ENCODE measurements at regions not wholly inside any gene's neighbourhood (a gene's known extent, or its start where the extent isn't known, plus 50 kb on each side); places are given as distances from the start of the nearest gene placed in this dataset.

DNA sequence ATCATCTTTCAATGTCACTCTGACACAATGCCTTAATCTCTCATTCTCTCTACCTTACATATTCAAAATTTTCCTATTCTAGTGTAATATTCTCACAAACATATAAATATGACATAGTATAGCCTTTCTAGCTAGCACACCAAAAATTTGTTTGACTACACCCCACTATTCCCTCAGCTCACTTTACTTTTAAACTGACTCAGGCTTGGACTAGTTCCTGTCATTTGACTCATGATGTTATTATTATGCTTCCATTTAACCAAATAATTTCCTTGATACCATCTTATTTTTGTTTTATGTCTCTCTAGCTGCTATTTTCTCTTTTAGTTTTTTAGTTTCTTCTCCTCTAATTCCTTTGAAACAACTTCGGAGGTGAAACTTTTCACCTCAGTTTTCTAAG is 1745.6 kb upstream of the PCDH20 start:
- ATAC-seq (no peak), DNase-seq (ENCODE audit: low spot score) (no peak)
- H3K27ac ChIP-seq (ENCODE audit: low read depth), result no peak overlapping the region
- H3K4me1 Mint-ChIP-seq, result peaks cover 1% of the 10 kb centered on the region; the same call in 2 of the 3 replicates
- H3K9me2 ChIP-seq (ENCODE audit: insufficient read depth), result no peaks in the 10 kb centered on the region
- H3K36me3 ChIP-seq (ENCODE audit: insufficient read depth), result no peaks in the 10 kb centered on the region
- H3K27me3 Mint-ChIP-seq (ENCODE audit: insufficient read depth, low read depth, poor library complexity), result no peaks in the 10 kb centered on the region
- no peak overlapping the region for H3K4me2 ChIP-seq
- H4K20me1 ChIP-seq (replicated peaks; ENCODE audit: insufficient read depth), result no peaks in the 10 kb centered on the region
- no peaks in the 10 kb centered on the region for H3F3A ChIP-seq (replicated peaks; ENCODE audit: low read depth)
- H3K27ac Mint-ChIP-seq, result no peak overlapping the region
- no peaks in the 10 kb centered on the region for H3K79me2 ChIP-seq (replicated peaks; ENCODE audit: insufficient read depth)
- H3K27me3 ChIP-seq (ENCODE audit: insufficient read depth), result no peaks in the 10 kb centered on the region
- no peaks in the 10 kb centered on the region for H3K4me1 ChIP-seq (ENCODE audit: insufficient read depth)
- no peaks in the 10 kb centered on the region for H3K36me3 Mint-ChIP-seq (ENCODE audit: low read depth)
- H3K9me3 Mint-ChIP-seq, result no peaks in the 10 kb centered on the region
- TF ChIP-seq ZNF114 (CRISPR knock-in tag; IDR thresholded peaks at IDR 0.05) (no peak), CREB1 (CRISPR knock-in tag; IDR thresholded peaks at IDR 0.05; ENCODE audit: low read depth) (no peak), ZNF331 (CRISPR knock-in tag; IDR thresholded peaks at IDR 0.05; ENCODE audit: low read depth) (no peak), EZH2phosphoT487 (IDR thresholded peaks at IDR 0.05; ENCODE audit: unreplicated experiment) (no peak), JUNB (IDR thresholded peaks at IDR 0.05; ENCODE audit: unreplicated experiment) (no peak), STAT1 (IDR thresholded peaks at IDR 0.05; ENCODE audit: unreplicated experiment) (no peak), POLR2AphosphoS5 (IDR thresholded peaks at IDR 0.05; ENCODE audit: low read depth) (no peak), NANOG (IDR thresholded peaks at IDR 0.05; ENCODE audit: borderline replicate concordance) (no peak), EZH2 (IDR thresholded peaks at IDR 0.05; ENCODE audit: low read depth, unreplicated experiment) (no peak)
- TF ChIP-seq, protein P1, sequence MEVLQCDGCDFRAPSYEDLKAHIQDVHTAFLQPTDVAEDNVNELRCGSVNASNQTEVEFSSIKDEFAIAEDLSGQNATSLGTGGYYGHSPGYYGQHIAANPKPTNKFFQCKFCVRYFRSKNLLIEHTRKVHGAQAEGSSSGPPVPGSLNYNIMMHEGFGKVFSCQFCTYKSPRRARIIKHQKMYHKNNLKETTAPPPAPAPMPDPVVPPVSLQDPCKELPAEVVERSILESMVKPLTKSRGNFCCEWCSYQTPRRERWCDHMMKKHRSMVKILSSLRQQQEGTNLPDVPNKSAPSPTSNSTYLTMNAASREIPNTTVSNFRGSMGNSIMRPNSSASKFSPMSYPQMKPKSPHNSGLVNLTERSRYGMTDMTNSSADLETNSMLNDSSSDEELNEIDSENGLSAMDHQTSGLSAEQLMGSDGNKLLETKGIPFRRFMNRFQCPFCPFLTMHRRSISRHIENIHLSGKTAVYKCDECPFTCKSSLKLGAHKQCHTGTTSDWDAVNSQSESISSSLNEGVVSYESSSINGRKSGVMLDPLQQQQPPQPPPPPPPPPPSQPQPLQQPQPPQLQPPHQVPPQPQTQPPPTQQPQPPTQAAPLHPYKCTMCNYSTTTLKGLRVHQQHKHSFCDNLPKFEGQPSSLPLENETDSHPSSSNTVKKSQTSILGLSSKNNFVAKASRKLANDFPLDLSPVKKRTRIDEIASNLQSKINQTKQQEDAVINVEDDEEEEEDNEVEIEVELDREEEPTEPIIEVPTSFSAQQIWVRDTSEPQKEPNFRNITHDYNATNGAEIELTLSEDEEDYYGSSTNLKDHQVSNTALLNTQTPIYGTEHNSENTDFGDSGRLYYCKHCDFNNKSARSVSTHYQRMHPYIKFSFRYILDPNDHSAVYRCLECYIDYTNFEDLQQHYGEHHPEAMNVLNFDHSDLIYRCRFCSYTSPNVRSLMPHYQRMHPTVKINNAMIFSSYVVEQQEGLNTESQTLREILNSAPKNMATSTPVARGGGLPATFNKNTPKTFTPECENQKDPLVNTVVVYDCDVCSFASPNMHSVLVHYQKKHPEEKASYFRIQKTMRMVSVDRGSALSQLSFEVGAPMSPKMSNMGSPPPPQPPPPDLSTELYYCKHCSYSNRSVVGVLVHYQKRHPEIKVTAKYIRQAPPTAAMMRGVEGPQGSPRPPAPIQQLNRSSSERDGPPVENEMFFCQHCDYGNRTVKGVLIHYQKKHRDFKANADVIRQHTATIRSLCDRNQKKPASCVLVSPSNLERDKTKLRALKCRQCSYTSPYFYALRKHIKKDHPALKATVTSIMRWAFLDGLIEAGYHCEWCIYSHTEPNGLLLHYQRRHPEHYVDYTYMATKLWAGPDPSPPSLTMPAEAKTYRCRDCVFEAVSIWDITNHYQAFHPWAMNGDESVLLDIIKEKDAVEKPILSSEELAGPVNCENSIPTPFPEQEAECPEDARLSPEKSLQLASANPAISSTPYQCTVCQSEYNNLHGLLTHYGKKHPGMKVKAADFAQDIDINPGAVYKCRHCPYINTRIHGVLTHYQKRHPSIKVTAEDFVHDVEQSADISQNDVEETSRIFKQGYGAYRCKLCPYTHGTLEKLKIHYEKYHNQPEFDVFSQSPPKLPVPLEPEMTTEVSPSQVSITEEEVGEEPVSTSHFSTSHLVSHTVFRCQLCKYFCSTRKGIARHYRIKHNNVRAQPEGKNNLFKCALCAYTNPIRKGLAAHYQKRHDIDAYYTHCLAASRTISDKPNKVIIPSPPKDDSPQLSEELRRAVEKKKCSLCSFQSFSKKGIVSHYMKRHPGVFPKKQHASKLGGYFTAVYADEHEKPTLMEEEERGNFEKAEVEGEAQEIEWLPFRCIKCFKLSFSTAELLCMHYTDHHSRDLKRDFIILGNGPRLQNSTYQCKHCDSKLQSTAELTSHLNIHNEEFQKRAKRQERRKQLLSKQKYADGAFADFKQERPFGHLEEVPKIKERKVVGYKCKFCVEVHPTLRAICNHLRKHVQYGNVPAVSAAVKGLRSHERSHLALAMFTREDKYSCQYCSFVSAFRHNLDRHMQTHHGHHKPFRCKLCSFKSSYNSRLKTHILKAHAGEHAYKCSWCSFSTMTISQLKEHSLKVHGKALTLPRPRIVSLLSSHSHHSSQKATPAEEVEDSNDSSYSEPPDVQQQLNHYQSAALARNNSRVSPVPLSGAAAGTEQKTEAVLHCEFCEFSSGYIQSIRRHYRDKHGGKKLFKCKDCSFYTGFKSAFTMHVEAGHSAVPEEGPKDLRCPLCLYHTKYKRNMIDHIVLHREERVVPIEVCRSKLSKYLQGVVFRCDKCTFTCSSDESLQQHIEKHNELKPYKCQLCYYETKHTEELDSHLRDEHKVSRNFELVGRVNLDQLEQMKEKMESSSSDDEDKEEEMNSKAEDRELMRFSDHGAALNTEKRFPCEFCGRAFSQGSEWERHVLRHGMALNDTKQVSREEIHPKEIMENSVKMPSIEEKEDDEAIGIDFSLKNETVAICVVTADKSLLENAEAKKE (CRISPR knock-in tag; IDR thresholded peaks at IDR 0.05), result no peak
- TF ChIP-seq, protein P2, sequence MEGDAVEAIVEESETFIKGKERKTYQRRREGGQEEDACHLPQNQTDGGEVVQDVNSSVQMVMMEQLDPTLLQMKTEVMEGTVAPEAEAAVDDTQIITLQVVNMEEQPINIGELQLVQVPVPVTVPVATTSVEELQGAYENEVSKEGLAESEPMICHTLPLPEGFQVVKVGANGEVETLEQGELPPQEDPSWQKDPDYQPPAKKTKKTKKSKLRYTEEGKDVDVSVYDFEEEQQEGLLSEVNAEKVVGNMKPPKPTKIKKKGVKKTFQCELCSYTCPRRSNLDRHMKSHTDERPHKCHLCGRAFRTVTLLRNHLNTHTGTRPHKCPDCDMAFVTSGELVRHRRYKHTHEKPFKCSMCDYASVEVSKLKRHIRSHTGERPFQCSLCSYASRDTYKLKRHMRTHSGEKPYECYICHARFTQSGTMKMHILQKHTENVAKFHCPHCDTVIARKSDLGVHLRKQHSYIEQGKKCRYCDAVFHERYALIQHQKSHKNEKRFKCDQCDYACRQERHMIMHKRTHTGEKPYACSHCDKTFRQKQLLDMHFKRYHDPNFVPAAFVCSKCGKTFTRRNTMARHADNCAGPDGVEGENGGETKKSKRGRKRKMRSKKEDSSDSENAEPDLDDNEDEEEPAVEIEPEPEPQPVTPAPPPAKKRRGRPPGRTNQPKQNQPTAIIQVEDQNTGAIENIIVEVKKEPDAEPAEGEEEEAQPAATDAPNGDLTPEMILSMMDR (conservative IDR thresholded peaks at IDR 0.05; ENCODE audit: low read depth in 2 of 2), result no peak
- TF ChIP-seq, protein P3, sequence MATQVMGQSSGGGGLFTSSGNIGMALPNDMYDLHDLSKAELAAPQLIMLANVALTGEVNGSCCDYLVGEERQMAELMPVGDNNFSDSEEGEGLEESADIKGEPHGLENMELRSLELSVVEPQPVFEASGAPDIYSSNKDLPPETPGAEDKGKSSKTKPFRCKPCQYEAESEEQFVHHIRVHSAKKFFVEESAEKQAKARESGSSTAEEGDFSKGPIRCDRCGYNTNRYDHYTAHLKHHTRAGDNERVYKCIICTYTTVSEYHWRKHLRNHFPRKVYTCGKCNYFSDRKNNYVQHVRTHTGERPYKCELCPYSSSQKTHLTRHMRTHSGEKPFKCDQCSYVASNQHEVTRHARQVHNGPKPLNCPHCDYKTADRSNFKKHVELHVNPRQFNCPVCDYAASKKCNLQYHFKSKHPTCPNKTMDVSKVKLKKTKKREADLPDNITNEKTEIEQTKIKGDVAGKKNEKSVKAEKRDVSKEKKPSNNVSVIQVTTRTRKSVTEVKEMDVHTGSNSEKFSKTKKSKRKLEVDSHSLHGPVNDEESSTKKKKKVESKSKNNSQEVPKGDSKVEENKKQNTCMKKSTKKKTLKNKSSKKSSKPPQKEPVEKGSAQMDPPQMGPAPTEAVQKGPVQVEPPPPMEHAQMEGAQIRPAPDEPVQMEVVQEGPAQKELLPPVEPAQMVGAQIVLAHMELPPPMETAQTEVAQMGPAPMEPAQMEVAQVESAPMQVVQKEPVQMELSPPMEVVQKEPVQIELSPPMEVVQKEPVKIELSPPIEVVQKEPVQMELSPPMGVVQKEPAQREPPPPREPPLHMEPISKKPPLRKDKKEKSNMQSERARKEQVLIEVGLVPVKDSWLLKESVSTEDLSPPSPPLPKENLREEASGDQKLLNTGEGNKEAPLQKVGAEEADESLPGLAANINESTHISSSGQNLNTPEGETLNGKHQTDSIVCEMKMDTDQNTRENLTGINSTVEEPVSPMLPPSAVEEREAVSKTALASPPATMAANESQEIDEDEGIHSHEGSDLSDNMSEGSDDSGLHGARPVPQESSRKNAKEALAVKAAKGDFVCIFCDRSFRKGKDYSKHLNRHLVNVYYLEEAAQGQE (IDR thresholded peaks at IDR 0.05; ENCODE audit: unreplicated experiment), result no peak
- TF ChIP-seq, protein P4, sequence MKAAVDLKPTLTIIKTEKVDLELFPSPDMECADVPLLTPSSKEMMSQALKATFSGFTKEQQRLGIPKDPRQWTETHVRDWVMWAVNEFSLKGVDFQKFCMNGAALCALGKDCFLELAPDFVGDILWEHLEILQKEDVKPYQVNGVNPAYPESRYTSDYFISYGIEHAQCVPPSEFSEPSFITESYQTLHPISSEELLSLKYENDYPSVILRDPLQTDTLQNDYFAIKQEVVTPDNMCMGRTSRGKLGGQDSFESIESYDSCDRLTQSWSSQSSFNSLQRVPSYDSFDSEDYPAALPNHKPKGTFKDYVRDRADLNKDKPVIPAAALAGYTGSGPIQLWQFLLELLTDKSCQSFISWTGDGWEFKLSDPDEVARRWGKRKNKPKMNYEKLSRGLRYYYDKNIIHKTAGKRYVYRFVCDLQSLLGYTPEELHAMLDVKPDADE (IDR thresholded peaks at IDR 0.05), result no peak
- H3K4me3 ChIP-seq, result no peak overlapping the region
- H2AFZ ChIP-seq, result no peak overlapping the region
- no peak overlapping the region for H3K4me3 Mint-ChIP-seq

All from GM23338 (cell line).